UCSD-AML1 (cell line): ENCODE measurements at regions not wholly inside any gene's neighbourhood (a gene's known extent, or its start where the extent isn't known, plus 50 kb on each side); places are given as distances from the start of the nearest gene placed in this dataset.
A peak's percentile ranks its signal among the peaks of the same experiment; 100 is the strongest.
"Not testable (repeated sequence)": the region's sequence is repeated elsewhere in the genome, so short reads cannot be mapped to it uniquely, and the experiment has no call there.

Experiments used
- DNase-seq: peaks from one replicate; lab custom pipeline; 2025; ENCODE audit not compliant: unreplicated experiment; lab: John Stamatoyannopoulos, UW

DNA sequence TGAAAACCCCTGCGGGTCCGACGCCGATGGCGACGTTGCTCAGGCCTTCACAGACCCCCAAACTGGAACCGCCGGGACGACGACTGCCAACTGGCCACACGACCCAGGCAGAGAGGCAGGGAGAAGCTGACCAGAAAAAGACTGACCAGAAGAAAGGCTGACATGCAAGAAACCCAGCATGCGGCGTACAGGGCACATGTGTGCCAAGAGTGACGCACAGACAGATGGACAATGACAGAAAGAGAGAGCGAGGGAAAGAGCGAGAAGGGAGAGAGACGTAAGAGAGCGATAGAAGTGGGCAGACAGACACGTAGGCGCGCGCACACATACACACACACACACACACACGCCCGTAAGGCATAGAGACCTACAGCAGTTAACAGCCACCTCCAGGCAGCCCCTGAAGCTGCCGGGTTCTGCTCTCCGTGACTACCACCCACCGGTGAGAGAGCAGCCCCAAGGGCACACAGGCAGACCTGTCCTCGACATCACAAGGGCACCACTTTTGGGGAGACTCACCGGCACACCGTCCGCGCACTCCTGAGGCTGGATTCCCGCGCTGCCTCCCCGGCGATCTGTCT lies 67.2 kb upstream of the ZNF527 start:
- DNase-seq, result no peak

DNA sequence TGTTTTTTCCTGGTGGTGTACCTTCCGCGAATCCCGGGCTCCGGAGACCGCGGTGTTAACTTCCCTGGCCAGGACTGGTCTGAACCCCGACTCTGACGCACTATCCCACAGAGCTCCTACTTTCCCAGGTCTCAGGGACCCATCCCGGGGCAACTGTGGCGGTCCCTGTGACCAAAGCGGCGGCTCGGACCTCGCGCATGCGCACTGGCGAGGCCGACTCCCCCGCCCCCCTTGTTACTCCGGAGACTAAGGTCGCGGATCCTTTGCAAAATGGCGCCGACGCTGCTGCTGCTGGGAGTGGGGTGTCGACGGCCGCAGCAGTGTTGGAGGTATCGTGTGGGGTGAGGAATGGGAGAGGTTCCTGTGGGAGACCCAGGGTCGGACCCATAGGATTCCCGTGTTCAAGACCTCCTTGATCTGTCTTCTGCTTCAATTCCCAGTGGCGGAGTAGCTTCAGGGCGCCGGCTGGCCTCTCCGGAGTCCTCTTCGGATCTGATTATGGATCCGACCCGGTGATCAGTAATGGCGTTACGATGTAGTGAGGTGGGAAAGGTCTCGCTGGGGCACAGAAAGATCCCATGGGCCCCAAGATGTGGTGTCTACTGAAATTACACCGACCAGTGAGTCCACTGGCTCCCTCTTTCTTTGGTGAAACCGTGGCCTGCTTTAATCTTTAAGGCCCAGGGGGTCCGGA lies 66.6 kb upstream of the ZNF527 start:
- DNase-seq, result no peak

DNA sequence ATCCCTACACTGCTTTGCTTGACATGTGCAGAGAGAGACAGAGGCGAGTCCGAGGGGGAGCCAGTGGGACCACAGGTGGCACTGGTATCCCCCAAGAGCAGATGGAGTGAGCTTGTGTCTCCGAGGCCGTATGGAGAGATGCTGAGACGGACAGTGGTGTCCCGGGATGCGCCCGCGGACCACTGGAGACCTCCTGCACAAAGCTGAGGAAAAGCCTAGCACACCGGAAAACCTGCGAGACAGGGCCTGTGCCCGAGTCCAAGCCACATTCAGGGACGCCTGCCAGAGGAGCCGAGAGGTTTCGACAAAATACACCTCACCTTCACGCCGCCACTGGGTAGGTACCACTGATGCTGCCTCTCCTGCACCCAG lies 66.0 kb upstream of the ZNF527 start:
- no peak for DNase-seq

DNA sequence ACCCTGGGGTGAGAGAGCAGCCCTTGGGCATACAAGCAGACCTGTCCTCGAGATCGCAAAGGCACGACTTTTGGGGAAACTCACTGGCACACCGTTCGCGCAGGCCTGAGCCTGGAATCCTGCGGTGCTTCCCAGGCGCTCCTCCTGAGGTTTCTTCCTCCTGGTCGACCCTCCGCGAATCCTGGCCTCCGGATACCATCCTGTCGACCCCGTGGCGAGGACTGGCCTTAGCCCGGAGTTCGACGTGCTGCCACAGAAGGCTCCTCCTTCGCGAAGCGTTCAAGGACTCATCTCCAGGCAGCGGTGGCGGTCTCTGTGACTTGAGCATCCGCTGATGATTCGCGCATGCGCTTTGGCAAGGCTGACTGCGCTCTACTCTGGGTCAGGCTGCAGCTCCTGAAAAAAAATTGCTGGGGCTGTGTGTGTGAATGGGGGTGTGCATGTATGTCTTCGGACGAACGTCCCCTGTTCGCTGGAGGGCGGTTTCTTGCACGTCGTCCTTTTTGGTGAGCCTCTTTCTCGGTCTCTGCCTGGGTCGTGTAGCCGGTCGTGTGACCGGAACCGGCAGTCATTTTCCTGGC lies 64.4 kb upstream of the ZNF527 start:
- DNase-seq, result no peak

DNA sequence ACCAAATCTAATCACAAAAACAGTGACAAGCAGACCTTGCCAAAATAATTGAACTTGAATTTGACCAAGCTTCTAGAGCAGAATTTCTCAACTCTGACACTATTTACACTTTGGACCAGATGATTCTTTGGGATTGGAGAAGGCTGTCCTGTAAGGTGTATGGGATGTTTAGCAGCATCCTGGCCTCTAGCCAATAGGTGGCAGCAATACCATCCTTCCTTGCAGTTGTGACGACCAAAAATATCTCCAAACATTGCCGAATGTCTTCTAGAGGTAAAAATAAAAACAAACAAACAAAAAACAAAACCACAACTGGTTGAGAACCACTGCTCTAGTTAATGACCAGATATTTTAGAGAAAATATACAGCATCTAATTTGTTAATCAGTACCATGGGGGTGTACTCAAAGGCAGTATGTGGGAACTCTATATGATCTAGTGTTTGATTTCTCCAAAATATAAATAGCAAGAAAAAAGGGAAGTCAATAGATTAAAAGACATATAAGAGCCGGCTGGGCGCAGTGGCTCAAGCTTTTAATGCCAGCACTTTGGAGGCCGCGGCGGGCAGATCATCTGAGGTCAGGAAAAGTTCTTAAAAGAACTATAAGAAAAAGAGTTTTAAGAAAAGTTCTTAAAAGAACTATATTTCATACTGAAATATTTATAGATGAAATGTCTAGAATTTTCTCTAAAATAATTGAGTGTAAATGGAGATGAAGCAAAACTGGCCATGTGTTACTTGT lies 60.9 kb upstream of the ZNF527 start:
- no peak for DNase-seq

DNA sequence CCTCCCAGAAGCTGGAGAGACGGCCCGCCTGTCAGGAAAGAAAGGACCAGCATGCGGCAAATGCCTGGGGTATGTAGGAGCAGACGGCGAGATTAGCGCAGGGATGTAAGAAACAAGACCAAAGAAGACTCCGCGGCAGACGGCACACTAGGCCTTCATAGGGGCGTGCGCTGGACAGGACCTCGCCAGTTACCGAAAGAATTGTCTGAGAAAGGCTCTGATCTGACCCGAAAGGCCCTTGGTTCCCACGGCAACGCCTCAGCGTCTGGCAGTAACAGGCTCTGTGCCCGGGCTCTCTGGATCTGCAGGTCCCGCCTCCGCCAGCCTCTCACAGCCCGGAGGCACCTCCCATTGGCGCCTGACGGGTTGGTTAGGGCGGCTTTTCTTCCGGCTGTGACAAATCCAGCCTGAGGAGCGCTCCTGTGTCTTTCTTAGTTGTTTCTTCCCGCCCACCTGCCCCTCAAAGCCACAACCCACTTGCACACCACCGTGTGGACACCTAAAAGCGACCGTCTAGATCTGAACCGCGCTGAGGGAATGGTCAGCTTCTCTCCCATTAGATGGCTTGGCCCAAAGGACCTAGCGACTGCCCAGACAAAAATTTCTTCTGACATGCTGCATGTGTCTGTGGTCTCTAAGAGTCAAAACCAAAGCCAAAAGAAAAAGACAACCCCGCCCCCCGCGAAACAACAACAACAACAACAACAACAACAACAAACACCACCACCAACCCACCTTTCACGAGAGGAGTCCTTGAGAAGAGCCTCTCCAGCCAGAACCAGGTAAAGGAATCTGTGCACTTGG lies 58.2 kb upstream of the ZNF527 start:
- not testable (repeated sequence) for DNase-seq

DNA sequence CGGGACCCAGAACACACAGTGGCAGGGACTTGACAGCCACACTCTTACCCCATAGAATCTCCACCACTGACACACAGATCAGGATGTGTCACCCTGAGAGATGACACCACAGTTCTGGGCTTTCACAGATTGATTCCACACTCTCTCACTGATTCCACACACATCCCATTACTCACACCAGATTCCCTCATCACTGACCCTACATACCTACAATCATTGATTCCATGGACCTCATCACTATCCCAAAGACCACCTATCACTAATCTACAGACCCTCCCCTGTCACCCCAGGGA lies 57.6 kb upstream of the ZNF527 start:
- DNase-seq, result no peak

DNA sequence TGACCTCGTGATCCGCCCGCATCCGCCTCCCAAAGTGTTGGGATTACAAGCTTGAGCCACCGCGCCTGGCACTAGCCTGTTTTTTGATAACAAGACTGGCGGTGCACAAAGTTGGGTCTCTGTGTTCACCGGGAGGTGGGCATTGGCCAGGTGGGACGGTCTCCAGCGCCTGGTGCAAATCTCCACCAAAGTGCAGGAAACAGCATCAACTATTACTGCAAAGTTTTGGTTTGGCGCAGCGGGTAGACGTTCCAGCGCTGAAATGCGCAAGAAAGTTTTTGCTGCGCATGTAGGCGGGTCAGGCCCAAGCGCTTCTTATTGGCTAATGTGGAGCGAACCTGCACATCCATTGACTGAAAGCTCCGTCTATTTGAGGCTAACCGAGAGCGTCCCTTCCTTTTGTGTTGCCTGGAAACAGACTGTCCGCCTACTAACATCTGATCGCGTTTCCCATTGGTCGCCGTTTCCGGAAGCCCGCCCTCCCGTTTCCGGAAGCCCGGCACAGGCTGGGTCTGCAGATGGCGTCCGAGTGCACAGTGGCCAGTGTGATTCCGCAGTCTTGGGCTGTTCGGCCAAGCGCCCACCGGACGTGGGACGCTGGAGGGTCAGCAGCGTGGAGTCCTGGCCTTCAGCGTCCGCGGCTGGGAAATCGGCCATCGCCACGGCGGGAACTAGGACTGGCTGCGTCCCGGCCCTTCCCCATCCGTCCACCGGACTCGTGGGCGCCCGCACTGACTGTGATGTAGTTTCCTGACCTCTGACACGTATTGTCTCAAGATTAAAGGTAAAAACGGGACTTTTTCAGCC lies 53.3 kb upstream of the ZNF527 start:
- DNase-seq, result peak; percentile 90

DNA sequence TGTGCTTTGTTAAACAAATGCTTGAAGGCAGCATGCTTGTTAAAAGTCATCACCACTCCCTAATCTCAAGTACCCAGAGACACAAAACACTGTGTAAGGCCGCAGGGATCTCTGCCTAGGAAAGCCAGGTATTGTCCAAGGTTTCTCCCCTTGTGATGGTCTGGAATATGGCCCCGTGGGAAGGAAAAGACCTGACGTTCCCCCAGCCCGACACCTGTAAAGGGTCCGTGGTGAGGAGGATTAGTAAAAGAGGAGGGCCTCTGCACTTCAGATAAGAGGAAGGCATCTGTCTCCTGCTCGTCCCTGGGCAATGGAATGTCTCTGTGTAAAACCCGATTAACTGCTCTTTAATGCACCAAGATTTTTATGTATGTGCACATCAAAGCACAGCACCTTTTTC lies 49.9 kb upstream of the ZNF527 start:
- DNase-seq, result not testable (repeated sequence)
